ENCODE measurements at regions not wholly inside any gene's neighbourhood (a gene's known extent, or its start where the extent isn't known, plus 50 kb on each side); places are given as distances from the start of the nearest gene placed in this dataset.

DNA sequence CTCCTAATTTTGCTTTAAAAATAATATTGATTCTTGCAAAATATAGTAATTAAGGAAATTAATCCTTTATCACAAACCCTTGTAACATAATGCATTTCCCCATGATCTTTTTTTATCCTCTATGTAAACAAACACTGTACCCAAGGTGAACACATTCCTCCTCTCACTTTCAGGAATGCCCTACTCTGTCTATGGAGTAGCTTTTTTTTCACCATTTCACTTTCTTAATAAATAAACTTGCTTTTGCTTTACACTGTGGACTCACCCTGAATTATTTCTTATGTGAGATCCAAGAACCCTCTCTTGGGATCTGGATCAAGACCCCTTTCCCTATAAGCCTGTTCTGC, 90.5 kb upstream of the LRRN1 start:
- TF ChIP-seq, protein P1, sequence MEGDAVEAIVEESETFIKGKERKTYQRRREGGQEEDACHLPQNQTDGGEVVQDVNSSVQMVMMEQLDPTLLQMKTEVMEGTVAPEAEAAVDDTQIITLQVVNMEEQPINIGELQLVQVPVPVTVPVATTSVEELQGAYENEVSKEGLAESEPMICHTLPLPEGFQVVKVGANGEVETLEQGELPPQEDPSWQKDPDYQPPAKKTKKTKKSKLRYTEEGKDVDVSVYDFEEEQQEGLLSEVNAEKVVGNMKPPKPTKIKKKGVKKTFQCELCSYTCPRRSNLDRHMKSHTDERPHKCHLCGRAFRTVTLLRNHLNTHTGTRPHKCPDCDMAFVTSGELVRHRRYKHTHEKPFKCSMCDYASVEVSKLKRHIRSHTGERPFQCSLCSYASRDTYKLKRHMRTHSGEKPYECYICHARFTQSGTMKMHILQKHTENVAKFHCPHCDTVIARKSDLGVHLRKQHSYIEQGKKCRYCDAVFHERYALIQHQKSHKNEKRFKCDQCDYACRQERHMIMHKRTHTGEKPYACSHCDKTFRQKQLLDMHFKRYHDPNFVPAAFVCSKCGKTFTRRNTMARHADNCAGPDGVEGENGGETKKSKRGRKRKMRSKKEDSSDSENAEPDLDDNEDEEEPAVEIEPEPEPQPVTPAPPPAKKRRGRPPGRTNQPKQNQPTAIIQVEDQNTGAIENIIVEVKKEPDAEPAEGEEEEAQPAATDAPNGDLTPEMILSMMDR (conservative IDR thresholded peaks at IDR 0.05; ENCODE audit: low read depth, low read length), result no peak
- TF ChIP-seq EZH2 (IDR thresholded peaks at IDR 0.05; ENCODE audit: borderline replicate concordance, low read depth, low read length, poor library complexity, severe bottlenecking), result no peak

All from A673 (cell line).